Activated CD4-positive, alpha-beta T cell treated with anti-CD3 and anti-CD28 coated beads, Interleukin-10, Interleukin-2, amounts not matched to agents 100 ng/mL and 50 ng/mL, durations not matched to agents 16 hours and 8 hours (primary cell): ENCODE measurements at regions not wholly inside any gene's neighbourhood (a gene's known extent, or its start where the extent isn't known, plus 50 kb on each side); places are given as distances from the start of the nearest gene placed in this dataset.
A peak's percentile ranks its signal among the peaks of the same experiment; 100 is the strongest.
"Not testable (repeated sequence)": the region's sequence is repeated elsewhere in the genome, so short reads cannot be mapped to it uniquely, and the experiment has no call there.

Experiments
- DNase-seq: peaks from one replicate; pipeline ENCODE4 v3.0.0-alpha.2; 2020

GRCh38 chr21:36602735-36603134 is 96.2 kb upstream of the SIM2 start:
- DNase-seq, result no peak

GRCh38 chr21:36603221-36603620 is 95.7 kb upstream of the SIM2 start:
- DNase-seq, result no peak

GRCh38 chr21:36605426-36605825 is 93.5 kb upstream of the SIM2 start:
- DNase-seq, result no peak

GRCh38 chr21:36606287-36606982 is 92.5 kb upstream of the SIM2 start:
- DNase-seq, result no peak

DNA sequence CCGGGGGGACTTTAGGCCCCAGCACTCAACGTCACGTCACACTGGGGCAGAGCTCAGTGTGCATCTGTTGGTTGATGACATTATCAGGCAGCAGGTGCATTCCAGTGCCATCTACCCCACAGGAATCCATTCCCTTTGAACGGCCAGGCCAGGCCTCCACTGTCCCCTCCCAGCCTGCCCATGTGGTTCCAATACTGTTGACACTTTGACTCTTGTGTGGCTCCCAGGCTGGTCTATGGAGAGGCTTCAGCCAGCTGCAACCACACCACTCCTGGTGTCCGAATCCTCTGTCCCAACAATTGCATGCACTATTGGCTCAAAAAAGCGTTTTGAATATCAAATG is 92.0 kb upstream of the SIM2 start:
- no peak for DNase-seq

DNA sequence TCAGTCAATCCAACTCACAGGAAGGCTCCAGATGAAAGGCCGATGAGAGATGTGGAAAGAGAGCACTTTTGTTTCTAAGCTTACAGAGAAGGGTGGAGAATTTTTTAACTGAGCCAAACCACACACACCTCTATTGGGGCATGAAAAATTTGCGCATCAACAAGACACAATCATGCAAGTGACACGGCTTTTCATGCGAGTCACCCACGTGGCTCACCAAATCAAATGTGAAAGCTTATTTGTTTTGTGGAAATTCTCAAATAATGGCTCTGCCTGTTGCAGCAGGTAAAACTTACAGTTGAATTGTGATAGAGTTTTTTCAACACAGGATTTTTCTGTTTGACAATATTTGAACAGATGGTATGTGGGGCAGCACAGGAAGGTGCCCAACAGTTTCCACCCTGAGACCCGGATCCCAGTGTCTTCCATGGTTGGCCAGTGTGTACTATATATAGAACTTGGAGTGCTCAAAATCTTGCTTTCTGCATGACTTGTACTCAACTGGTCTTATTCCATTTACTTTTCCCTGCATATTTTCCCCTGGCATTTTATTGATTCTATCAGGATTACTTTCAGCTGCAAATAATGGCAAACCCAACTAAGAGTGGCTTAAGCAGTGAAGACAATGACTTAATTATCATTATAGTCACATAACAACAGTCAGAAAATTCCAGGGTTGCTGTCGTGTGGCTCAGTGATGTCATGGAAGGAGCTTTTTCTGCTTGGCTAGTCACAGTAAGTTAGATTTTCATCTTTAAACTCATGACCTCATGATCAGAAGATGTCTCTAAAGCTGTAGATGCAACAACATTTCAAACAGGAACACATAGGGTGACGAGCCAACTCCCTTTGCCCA is 90.6 kb upstream of the SIM2 start:
- no peak for DNase-seq

- DNase-seq, result no peak
Measured at GRCh38 chr21:36608897-36609225, 90.1 kb upstream of the SIM2 start.

DNA sequence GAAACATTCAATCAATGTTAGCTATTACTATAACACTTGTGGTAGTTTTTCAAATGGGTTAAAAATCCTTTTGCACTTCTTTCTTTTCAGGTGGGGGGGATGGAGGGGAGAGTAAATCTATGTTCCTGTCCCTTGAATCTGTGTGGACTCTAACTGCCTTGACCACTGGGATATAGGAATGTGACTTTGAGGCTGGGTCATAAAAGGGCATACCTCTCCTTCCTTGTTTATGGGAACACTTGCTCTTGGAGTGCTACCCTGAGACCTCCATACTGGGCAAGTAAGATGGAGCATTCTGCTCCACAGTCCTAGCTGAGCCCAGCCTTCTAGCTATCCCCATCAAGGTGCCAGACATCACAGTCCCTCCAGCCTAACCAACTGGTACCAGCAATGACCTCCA is 89.3 kb upstream of the SIM2 start:
- DNase-seq, result no peak

- DNase-seq, result no peak
Measured at GRCh38 chr21:36610201-36610600, 88.7 kb upstream of the SIM2 start.

DNA sequence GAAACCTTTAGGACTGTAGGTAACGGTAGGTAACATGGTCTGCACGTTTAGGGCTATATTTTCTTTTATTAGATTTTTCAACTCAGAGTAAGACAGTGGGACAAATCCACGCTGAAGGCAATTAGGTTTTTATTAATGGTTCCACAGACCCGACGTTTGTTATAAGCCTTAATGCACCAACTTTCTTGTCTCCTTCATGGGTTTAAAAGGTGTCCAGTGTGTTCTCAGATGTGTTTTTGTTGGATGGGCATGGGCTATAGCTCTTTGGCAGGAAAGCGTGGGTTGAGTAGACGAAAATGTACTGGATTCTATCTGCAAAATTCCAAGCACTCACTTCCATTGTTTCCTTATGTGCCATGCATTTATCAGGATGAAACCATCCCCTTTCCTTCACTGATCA is 88.0 kb upstream of the SIM2 start:
- DNase-seq, result no peak

- no peak for DNase-seq
Measured at GRCh38 chr21:36611379-36611778, 87.5 kb upstream of the SIM2 start.

GRCh38 chr21:36613059-36613458 is 85.9 kb upstream of the SIM2 start:
- no peak for DNase-seq

DNA sequence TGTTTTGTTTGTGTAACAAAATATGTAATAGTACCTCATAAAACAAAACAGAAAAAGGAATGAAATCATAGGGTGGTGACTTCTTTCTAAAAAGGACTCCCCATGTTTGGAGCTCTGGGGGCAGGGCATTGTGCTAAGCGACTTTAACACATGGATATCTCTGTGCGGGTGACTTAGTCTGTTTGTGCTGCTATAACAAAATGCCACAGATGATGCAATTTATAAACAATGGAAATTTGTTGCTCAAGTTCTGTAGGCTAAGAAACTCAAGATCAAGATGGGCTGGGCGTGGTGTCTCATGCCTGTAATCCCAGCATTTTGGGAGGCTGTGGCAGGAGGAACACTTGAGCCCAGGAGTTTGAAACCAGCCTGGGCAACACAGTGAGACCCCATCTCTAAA is 85.4 kb upstream of the SIM2 start:
- no peak for DNase-seq

DNA sequence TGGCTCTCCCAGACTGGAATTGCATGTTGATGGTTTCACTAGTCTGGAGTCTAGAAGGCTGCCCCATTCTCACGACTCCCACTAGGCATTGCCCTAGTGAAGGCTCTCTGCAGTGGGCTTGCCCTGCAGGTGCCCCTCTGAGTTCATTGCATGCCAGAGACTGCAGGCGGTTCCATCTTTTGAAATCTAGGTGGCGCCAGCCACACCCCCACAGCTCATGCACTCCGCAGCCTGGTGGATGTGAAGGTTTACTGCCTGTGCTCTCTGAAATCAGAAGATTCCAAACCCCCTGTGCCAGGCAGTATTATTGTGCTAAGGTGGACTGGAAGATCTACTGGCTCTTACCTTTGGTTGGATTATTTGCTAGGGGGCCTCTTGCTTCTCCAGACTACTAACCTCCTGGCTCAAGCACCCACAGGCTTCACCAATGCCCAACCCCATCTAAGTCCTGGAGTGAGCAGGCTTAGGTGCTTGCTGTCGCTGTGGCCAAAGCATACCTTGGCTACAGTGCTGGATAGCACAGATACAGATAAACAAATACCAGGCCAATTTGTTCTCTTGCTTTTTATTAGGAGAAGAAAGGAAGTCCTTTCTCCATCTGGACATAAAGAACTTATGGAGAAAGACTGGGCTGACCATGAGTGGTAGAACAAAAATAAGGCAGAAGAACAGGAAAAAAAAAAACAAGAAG is 83.5 kb upstream of the SIM2 start:
- no peak for DNase-seq

GRCh38 chr21:36616773-36617172 is 82.1 kb upstream of the SIM2 start:
- not testable (repeated sequence) for DNase-seq

DNA sequence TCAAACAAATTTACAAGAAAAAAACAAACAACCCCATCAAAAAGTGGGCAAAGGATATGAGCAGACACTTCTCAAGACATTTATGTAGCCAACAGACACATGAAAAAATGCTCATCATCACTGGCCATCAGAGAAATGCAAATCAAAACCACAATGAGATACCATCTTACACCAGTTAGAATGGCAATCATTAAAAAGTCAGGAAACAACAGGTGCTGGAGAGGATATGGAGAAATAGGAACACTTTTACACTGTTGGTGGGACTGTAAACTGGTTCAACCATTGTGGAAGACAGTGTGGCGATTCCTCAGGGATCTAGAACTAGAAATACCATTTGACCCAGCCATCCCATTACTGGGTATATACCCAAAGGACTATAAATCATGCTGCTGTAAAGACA is 77.1 kb upstream of the SIM2 start:
- DNase-seq, result not testable (repeated sequence)

DNA sequence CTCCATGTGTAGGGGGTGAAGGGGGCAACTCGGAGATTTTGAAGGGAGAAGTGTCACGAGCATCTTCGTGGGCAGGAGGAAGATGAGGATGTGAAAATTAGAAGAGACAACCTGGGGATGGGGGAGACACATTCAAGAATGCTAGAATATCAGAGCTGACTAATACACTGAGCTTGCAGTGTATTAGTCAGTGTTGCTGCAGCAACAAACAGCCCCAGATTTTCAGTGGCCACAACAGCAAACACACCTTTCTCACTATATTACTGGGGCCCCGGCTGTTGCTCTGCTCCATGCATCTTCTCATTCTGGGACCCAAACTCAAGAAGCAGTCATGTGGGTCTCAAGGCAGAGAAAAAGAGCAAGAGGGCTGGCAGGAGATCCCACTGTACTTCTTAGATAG is 74.8 kb upstream of the SIM2 start:
- DNase-seq, result no peak

- DNase-seq, result no peak
Measured at GRCh38 chr21:36626791-36627190, 72.1 kb upstream of the SIM2 start.

GRCh38 chr21:36627242-36627641 is 71.7 kb upstream of the SIM2 start:
- DNase-seq, result no peak

DNA sequence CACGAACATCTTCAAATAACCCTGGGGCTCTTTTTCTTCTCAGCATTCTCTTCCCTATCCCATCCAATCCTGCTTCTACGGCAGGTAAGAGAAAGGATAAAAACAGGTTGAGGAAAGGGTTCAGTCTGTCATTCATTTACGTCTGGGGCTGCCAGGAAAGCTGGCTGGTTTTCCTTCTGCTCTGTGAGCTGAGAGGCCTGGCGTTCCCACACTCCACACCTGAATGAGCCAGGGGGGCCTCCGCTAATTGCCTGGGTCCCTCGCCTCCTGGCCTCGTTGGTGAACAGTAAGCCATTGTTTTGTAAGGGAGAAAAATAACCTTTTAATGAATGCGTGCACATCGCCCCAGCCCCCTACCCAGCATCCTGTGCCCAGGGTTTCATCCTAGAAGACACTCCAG is 70.8 kb upstream of the SIM2 start:
- no peak for DNase-seq

GRCh38 chr21:36628761-36629460 is 70.0 kb upstream of the SIM2 start:
- DNase-seq, result no peak

DNA sequence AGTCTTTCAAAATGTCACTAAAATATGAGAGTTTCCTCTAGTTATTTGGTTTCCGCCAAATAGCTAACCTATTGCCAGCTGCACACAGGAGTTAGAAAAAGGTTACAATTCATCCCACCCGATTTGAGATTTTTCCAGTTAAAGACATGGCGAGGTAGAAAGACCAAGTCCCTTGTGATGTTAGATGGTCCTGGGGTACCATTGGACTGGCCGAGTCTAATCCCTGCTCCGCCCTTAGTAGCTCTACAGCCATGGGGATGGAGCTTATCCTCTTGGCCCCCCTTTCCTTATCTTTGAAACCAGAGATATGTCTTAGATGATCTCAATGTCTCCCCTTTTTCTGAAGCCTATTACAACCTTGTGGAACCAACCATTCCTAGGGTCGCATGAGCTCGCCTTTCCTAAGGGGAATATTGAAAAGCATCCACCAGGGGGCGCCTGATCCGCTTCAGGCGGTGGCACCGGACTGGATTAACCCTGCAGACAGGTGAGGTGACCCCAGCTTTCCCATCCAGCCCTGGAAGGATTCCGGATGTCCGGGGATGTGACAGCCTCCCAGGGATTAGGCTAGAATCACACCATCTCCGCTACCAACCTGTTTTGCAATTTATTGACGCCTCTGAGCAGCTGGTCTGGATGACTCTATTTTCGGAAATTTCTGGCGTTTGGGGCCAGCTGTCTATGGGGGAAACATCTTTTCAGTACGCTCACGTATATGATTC is 68.3 kb upstream of the SIM2 start:
- DNase-seq, result peak; percentile 64

DNA sequence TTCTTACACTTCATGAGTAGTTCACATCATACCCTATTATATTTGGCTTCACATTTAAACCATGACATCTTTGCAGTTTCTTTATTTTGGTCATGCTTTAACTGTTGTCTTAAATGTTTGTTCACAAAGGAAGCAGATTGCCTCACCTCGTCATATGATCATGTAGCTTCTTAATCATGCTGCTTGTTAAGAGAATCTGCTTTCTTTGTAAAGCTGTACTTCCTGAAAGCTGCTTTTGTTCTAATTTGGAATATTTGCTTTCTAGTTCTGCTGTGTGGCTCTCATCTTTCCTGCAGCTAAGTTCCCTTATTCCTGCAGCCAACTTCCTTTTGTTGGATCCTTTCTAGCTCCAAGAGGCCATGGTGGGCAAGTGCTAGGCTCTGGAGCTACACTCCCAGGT is 62.9 kb upstream of the SIM2 start:
- DNase-seq, result no peak
